AG04449 (cell line): ENCODE measurements at regions not wholly inside any gene's neighbourhood (a gene's known extent, or its start where the extent isn't known, plus 50 kb on each side); places are given as distances from the start of the nearest gene placed in this dataset.
"Not testable (repeated sequence)": the region's sequence is repeated elsewhere in the genome, so short reads cannot be mapped to it uniquely, and the experiment has no call there.

ENCODE experiments used
- CTCF ChIA-PET: fragments of 350-600 bp; formaldehyde crosslinking; extraction: SDS; loops from one replicate; lab custom pipeline; 2021; ENCODE audit warnings: antibody characterized with exemption; lab: Yijun Ruan, JAX
- POLR2A ChIA-PET: fragments of 400-600, 350-600 bp; formaldehyde crosslinking; extraction: SDS; loops from one replicate; lab custom pipeline; 2020; ENCODE audit warnings: antibody characterized with exemption, inconsistent platforms; lab: Yijun Ruan, JAX
- DNase-seq: peaks from one replicate; pipeline ENCODE4 v3.0.0-alpha.2; 2010; ENCODE audit warnings: low read depth, low spot score
- H3K4me3 ChIP-seq: 2 replicates; pipeline ENCODE4 v1.5.1; 2011; ENCODE audit warnings: low read depth, mild to moderate bottlenecking, control low read depth, low read length
- TF ChIP-seq, protein P1 (sequence below): IDR thresholded peaks from one replicate; pipeline ENCODE4 v1.5.1; 2011; ENCODE audit warnings: mild to moderate bottlenecking, moderate library complexity, low read length, control low read depth, inconsistent platforms; ENCODE audit not compliant: insufficient read depth; ENCODE audit errors: missing control alignments

DNA sequence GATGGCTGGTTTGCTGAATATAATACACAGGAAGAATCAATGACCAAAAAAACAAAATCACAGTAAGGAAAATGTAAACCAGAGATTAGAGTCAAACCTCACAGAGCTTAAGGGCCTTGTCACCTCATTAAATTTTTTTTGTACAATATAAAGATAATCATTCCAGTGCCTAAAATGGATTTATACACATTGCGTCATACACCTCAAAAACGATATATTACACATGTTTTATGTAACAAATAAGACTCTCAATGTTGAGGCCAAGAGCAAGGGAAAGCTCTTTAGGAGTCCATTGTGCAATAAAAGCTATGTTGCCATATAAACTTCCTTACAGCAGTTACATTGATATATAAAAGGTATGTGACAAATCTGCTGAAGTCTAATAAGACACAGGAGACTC is 856.7 kb upstream of the SLITRK1 start:
- no peak for DNase-seq
- TF ChIP-seq, protein P1, sequence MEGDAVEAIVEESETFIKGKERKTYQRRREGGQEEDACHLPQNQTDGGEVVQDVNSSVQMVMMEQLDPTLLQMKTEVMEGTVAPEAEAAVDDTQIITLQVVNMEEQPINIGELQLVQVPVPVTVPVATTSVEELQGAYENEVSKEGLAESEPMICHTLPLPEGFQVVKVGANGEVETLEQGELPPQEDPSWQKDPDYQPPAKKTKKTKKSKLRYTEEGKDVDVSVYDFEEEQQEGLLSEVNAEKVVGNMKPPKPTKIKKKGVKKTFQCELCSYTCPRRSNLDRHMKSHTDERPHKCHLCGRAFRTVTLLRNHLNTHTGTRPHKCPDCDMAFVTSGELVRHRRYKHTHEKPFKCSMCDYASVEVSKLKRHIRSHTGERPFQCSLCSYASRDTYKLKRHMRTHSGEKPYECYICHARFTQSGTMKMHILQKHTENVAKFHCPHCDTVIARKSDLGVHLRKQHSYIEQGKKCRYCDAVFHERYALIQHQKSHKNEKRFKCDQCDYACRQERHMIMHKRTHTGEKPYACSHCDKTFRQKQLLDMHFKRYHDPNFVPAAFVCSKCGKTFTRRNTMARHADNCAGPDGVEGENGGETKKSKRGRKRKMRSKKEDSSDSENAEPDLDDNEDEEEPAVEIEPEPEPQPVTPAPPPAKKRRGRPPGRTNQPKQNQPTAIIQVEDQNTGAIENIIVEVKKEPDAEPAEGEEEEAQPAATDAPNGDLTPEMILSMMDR: no peak
- ChIA-PET POLR2A (no interaction called here), CTCF (no interaction called here)
- H3K4me3 ChIP-seq: no peak overlapping the region

DNA sequence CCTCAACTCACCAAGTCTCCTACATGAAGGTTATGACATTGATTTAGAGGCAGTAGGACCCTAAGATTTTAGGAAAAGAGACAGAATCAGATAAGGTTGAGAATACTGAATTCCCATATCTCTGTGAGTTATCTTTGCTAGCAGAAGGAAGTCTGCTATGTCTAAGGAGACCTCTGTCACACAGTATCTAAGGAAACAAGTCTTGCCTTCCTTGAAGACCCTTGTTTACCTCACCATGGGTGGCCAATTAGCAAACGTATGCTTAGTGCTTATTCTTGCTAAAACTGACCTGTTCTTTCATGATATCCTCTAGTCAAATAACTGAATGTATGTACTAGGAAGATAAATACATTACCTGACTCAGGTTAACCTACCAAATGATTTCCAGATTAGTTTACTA is 855.4 kb upstream of the SLITRK1 start:
- POLR2A ChIA-PET: no interaction called here
- no peak for DNase-seq
- CTCF ChIA-PET: no interaction called here
- TF ChIP-seq, protein P1: no peak
- no peak overlapping the region for H3K4me3 ChIP-seq

DNA sequence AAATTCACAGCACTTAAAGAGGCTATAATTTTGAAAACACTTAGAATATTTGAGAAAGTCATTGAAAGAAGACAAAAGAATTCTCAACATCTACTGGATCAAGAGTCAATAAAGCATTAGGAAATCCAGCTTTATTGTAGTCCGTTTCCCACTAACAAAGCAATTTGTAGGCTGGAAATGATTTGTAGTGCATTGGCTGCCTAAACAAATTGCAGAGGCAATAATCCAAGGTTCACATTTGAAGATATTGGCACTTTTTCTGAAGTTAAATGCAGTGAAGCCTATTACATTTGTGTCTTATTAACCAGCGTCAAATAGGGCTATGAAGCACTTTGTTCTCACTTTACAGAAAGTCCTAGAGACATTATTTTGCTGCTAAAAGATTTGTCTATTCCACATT is 848.1 kb upstream of the SLITRK1 start:
- TF ChIP-seq, protein P1: no peak
- no peak for DNase-seq
- ChIA-PET POLR2A (no interaction called here), CTCF (no interaction called here)
- H3K4me3 ChIP-seq: no peak overlapping the region

DNA sequence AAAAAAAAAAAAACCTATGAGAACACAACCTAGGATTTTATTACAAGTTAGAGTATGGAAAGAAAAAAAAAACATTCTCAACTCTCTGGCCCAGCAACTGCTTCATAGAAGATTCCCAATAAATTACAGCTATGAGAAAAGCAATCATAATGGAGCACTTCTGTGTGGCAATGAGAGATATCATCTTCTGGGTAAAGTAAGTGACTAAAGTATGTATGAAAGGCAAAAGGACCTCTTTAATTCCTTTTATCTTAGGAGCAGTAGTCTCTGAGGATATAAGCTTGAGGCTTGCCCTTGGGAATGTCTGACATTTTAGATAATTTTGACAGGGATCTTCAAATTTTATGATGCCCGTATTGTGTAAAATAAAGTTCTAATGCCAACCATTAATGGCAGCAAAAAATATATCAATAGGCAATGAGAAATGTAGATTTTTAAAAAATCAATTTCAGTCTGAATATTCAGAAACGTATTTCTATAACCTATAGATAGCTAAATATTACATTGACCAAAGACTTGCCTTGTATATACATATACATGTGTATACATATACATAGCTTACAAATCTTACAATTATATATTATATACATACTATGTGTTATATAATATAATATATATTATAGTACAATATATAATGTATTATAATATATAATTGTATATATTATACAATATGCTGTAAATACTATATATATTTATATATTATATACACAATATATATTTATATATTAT is 823.9 kb upstream of the SLITRK1 start:
- H3K4me3 ChIP-seq: no peak overlapping the region
- TF ChIP-seq, protein P1: no peak
- ChIA-PET POLR2A (no interaction called here), CTCF (no interaction called here)
- DNase-seq: no peak

DNA sequence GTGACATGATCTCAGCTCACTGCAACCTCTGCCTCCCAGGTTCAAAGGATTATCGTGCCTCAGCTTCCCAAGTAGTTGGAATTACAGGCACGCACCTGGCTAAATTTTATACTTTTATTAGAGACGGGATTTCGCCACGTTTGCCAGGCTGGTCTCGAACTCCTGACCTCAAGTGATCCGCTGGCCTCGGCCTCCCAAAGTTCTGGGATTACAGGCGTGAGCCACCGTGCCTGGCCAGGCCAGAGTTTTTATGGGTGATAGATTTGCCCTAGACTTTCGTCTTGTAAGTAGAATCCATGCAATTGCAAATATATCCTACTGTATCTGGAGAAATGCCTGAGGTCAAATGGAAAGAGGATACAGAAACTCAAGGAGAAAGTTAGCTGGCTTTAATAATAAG is 819.9 kb upstream of the SLITRK1 start:
- DNase-seq: no peak
- H3K4me3 ChIP-seq: no peak overlapping the region
- TF ChIP-seq, protein P1: no peak
- ChIA-PET CTCF (no interaction called here), POLR2A (no interaction called here)

DNA sequence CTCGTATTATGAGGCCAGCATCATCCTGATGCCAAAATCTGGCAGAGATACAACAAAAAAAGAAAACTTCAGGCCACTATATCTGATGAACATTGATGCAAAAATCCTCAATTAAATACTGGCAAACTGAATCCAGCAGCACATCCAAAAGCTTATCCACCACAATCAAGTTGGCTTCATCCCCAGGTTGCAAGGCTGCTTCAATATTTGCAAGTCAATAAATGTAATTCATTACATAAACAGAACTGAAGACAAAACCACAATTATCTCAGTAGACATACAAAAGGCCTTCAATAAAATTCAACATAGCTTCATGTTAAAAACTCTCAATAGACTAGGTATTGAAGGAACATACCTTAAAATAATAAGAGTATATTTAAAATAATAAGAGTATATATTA is 815.3 kb upstream of the SLITRK1 start:
- CTCF ChIA-PET, POLR2A ChIA-PET, H3K4me3 ChIP-seq, DNase-seq: not testable (repeated sequence)

DNA sequence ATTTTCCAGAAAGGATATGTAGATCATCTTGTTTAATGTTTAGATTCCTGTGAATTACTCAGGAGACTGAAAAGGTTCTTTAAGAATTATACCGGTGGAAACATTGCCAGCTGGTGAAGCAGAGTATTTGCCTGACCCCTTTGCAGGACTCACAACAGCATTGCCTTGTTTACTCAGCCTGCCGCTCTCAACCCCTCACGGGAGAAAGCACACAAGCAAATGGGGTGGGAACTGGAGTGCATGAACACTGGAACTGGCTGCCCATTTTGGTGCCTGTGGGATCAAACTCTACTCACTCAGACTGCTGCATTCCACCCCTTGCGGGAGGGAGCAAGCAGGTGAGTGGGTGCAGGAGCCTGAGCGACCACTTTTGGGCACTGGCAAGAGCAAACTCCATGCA is 804.7 kb upstream of the SLITRK1 start:
- H3K4me3 ChIP-seq: no peak overlapping the region
- no peak for DNase-seq
- TF ChIP-seq, protein P1: no peak
- ChIA-PET CTCF (no interaction called here), POLR2A (no interaction called here)
